GM21515 (cell line): ENCODE measurements at regions not wholly inside any gene's neighbourhood (a gene's known extent, or its start where the extent isn't known, plus 50 kb on each side); places are given as distances from the start of the nearest gene placed in this dataset.

Experiments
- ATAC-seq: cut with Tn5 transposase; IDR thresholded peaks from one replicate; pipeline ENCODE4 v1.9.1; 2021; ENCODE audit not compliant: unreplicated experiment

- no peak for ATAC-seq
Measured at GRCh38 chr1:219676012-219676765, 63.3 kb upstream of the ZC3H11B start.

DNA sequence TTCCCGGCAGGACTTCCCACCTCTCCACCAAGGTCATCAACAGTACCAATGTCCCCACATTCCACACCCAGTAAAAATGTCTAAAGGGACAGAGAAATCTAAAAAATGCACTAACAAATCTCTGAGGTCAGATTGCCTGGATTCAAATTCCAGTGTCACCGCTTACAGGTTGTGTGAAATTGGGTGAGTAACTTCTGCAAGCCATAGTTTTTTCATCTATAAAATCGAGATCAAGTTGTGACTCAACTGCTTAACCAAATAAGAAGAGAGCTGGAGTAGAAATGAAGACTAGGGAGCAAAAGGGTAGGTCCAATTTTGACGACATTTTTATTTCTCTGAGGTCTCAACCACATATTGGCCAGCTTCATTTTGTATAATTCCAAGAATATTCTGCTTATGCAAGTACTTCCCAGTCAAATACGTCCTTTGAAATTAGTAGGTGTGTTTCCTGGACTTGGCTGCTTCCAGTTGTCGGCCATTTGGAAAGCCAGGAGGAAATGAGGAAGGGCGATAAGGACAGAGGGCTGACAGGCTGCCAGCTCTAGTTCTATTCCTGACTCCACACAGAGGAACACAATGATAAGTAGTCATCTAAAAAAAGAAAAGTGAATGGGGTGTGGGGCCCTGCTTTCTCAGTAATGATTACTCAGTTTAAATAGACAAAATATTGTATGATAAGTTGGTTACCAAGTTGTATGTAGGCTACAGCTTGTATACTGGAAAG is 57.7 kb upstream of the ZC3H11B start:
- ATAC-seq: no peak

DNA sequence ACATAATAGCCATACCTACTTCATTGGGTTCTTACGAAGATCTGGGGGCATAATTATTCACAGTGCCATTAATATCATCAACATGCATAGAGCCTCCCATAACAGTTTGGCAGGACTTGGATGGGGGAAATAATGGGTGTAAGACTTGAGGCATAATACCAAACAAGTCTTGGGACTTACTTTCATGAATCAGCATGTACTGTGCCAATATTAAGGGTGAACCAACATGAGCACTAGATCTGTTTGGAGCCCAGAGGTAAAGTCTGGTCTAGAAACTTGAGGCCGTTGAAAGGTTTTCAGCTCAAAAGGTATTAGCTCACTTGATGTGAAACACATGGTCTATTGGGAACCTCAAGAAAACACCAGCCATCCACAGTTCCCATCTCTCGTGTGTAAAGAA is 56.7 kb upstream of the ZC3H11B start:
- ATAC-seq: no peak

- no peak for ATAC-seq
Measured at GRCh38 chr1:219669042-219669441, 56.1 kb upstream of the ZC3H11B start.

- ATAC-seq: no peak
Measured at GRCh38 chr1:219668446-219668845, 55.5 kb upstream of the ZC3H11B start.

- no peak for ATAC-seq
Measured at GRCh38 chr1:219666242-219666641, 53.3 kb upstream of the ZC3H11B start.

GRCh38 chr1:219665089-219665488 is 52.2 kb upstream of the ZC3H11B start:
- no peak for ATAC-seq

- no peak for ATAC-seq
Measured at GRCh38 chr1:219664310-219665029, 51.6 kb upstream of the ZC3H11B start.
